Lower leg skin (tissue), 4 donors: ENCODE measurements at regions not wholly inside any gene's neighbourhood (a gene's known extent, or its start where the extent isn't known, plus 50 kb on each side); places are given as distances from the start of the nearest gene placed in this dataset.

Experiments used
- DNase-seq, 2 donors: peaks; one replicate each; pipeline ENCODE4 v3.0.0-alpha.2; 2019; ENCODE audit warnings: low spot score in 2 of 2
- H3K4me3 ChIP-seq: fragments of 200-600 bp; sonication (generic); 2 replicates; pipeline ENCODE4 v1.5.1; 2017; ENCODE audit warnings: mild to moderate bottlenecking, low read depth; ENCODE audit not compliant: poor library complexity, severe bottlenecking
- CTCF ChIP-seq, 3 donors: fragments of 450-650 bp; IDR thresholded peaks; one replicate each; pipeline ENCODE4 v1.5.1; 2016; ENCODE audit warnings: antibody characterized with exemption in 3 of 3, mild to moderate bottlenecking in 3 of 3, moderate library complexity in 2 of 3
- POLR2A ChIP-seq, 2 donors: fragments of 450-650 bp; IDR thresholded peaks; one replicate each; pipeline ENCODE4 v1.6.1; 2016 to 2017; ENCODE audit warnings: antibody characterized with exemption in 2 of 2, mild to moderate bottlenecking in 1 of 2, moderate library complexity in 1 of 2
- WGBS, 2 donors: methylation state at CpG; one replicate each; pipeline ENCODE4 v1.1.5; 2018; 5-methylcytosine and 5-hydroxymethylcytosine counted together
- intact Hi-C: fragments of 100-400 bp; cut with DNase I; formaldehyde crosslinking; loops from one replicate; pipeline ENCODE4 v1.15.0; 2023; ENCODE audit warnings: low total_unique reads

DNA sequence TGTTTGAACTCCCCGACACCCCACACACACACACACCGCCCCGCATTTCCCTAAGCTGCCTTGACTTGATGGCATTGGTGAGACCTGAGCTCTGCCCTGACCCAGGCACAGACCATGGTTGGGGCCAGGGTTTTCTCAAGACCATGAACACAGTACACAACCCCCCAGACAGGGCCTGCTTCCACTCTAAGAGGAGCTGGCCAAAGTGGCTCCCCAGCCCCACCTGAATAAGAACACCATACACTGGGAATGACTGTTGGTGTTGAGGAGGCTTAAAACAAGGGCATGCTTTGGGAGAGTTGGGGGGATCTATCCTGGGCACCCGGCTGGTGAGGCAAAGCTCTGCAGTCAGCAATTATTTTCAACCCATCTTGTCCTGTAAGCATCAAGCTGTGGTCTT lies 77.6 kb upstream of the SYT6 start:
- TF ChIP-seq POLR2A (IDR thresholded peaks at IDR 0.05): no peak
- no peak for TF ChIP-seq CTCF (IDR thresholded peaks at IDR 0.05)
- no peak for DNase-seq
- H3K4me3 ChIP-seq: no peak overlapping the region
- 90 to 96% methylated on average over 4 of the region's 4 CpGs for WGBS, 2 donors
- intact Hi-C loops: no loop called here

DNA sequence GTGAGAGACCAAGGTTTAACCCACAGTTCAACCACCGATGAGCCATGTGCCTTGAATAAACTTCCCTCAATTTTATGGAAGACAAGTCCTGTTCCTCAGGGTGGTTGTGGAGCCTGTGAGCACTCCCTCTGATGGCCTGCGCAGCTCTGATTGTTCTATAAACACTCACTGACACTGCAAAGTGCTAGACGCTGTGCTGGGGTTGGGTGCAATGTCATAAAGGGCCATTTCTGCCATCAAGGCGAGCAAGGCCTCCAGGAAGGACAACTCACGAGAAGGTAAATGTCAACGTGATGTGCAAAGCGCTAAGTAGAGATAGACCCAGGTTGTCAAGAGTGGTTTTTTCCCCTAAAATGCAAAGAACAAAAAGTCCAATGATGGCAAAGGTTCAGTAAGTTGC lies 75.7 kb upstream of the SYT6 start:
- 88 to 91% methylated on average over 7 of the region's 7 CpGs for WGBS, 2 donors
- H3K4me3 ChIP-seq: no peak overlapping the region
- TF ChIP-seq CTCF (IDR thresholded peaks at IDR 0.05) (no peak), POLR2A (IDR thresholded peaks at IDR 0.05) (no peak)
- intact Hi-C loops: no loop called here
- DNase-seq: no peak

DNA sequence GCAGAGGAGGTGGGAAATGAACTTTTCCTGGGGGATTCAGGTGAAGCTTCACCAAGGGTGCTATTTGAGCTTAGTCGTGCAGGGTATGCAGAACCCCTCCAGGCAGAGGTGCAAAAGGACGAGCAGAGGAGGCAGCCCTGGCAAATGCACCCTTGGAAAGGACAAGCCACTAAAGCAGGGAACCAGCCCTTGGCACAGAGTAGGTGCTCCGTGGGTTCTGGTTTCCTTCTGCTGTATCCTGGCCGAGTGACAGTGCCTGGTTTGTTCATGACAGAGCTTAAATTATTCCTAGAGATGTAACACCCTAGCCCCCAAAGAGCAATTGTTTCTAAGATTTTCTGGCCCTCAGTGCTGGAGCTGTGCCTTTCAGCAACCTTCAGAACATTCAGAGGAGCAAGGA lies 73.4 kb upstream of the SYT6 start:
- no peak overlapping the region for H3K4me3 ChIP-seq
- DNase-seq: no peak
- TF ChIP-seq CTCF (IDR thresholded peaks at IDR 0.05): no peak
- TF ChIP-seq POLR2A (IDR thresholded peaks at IDR 0.05): no peak
- WGBS, 2 donors: 67 to 69% methylated on average over 4 of the region's 4 CpGs
- intact Hi-C loops: no loop called here

- no peak for DNase-seq
- 67 to 69% methylated on average over 7 of the region's 7 CpGs for WGBS, 2 donors
- no peak overlapping the region for H3K4me3 ChIP-seq
- TF ChIP-seq CTCF (IDR thresholded peaks at IDR 0.05): no peak
- no peak for TF ChIP-seq POLR2A (IDR thresholded peaks at IDR 0.05)
- intact Hi-C loops: no loop called here
Observed at GRCh38 chr1:114224196-114224907, 70.7 kb upstream of the SYT6 start.

DNA sequence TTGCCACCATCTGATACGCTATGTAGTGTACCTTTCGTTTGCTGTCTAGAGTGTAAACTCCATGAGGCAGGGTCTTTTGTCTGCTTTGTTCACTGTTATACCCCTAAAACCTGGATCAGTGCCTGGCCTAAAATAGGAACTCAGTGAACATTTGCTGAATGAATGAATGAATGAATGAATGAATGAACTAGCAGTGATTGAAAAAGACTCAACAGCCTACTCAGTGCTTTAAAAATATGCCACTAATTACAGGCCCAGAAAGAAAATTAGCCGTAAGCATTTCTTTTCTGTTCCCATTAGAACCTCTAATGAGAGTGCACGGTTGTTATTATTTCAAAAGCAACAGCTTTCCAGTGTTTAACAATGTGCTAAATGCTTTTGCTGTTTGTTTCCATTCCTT lies 69.3 kb upstream of the SYT6 start:
- intact Hi-C loops: no loop called here
- no peak for TF ChIP-seq CTCF (IDR thresholded peaks at IDR 0.05)
- TF ChIP-seq POLR2A (IDR thresholded peaks at IDR 0.05): no peak
- DNase-seq: no peak
- no peak overlapping the region for H3K4me3 ChIP-seq
- WGBS, 2 donors: 86 to 96% methylated on average over 4 of the region's 4 CpGs
